ENCODE measurements at regions not wholly inside any gene's neighbourhood (a gene's known extent, or its start where the extent isn't known, plus 50 kb on each side); places are given as distances from the start of the nearest gene placed in this dataset.

DNA sequence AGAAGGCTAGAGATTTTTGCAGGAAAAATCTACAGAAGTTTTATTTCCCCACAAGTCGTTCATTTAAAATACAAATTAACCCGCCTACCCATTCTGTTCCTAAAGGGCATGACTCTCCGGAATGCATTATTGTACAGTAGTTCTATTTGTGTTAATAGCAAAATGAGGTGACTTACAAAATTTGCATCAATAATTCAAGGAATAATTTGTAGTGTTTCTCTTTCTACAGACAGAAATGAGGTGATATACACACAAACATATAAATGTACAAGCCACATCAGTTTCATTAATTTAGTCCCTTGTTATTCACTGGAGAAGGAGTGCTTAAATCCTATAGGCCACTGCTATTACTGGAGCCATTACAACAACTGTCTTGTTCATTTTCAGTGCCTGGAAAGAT lies 501.3 kb upstream of the DIAPH2 start:
- TF ChIP-seq, protein P1, sequence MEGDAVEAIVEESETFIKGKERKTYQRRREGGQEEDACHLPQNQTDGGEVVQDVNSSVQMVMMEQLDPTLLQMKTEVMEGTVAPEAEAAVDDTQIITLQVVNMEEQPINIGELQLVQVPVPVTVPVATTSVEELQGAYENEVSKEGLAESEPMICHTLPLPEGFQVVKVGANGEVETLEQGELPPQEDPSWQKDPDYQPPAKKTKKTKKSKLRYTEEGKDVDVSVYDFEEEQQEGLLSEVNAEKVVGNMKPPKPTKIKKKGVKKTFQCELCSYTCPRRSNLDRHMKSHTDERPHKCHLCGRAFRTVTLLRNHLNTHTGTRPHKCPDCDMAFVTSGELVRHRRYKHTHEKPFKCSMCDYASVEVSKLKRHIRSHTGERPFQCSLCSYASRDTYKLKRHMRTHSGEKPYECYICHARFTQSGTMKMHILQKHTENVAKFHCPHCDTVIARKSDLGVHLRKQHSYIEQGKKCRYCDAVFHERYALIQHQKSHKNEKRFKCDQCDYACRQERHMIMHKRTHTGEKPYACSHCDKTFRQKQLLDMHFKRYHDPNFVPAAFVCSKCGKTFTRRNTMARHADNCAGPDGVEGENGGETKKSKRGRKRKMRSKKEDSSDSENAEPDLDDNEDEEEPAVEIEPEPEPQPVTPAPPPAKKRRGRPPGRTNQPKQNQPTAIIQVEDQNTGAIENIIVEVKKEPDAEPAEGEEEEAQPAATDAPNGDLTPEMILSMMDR (IDR thresholded peaks at IDR 0.05; ENCODE audit: low read depth, low read length) = no peak
- no peak for TF ChIP-seq POLR2A (IDR thresholded peaks at IDR 0.05; ENCODE audit: extremely low read depth, insufficient read length)

Data from NB4 (cell line).